ENCODE measurements at regions not wholly inside any gene's neighbourhood (a gene's known extent, or its start where the extent isn't known, plus 50 kb on each side); places are given as distances from the start of the nearest gene placed in this dataset.

GRCh38 chr7:36016648-36017047 is 136.4 kb upstream of the EEPD1 start:
- H3K27ac ChIP-seq = no peak overlapping the region
- H3K36me3 ChIP-seq = no peaks in the 10 kb centered on the region
- H3K9me3 ChIP-seq = no peaks in the 10 kb centered on the region
- intact Hi-C loops (cut with DNase I; ENCODE audit: low total_unique reads) = no loop called here
- TF ChIP-seq POLR2AphosphoS5 (IDR thresholded peaks at IDR 0.05) = no peak
- TF ChIP-seq POLR2A (IDR thresholded peaks at IDR 0.05) = no peak
- no peak for TF ChIP-seq CTCF (IDR thresholded peaks at IDR 0.05 in 8 of 11, conservative IDR thresholded peaks at IDR 0.05 in 3 of 11)
- WGBS, 5 donors = 86 to 96% (median 93%) methylated on average over 4 of the region's 4 CpGs
- no peak overlapping the region for H3K4me3 ChIP-seq
- H3K4me1 ChIP-seq = peaks cover 0 to 11% (median 1%) of the 10 kb centered on the region in 6 donors
- no peak for DNase-seq
- no peaks in the 10 kb centered on the region for H3K27me3 ChIP-seq (replicated peaks in 1 of 7)

GRCh38 chr7:36017111-36017510 is 135.9 kb upstream of the EEPD1 start:
- Histone ChIP-seq H3K27ac (no peak overlapping the region), H3K4me1 (peaks cover 0 to 15% (median 5%) of the 10 kb centered on the region in 6 donors), H3K36me3 (no peaks in the 10 kb centered on the region), H3K9me3 (no peaks in the 10 kb centered on the region), H3K27me3 (replicated peaks in 1 of 7) (no peaks in the 10 kb centered on the region), H3K4me3 (no peak overlapping the region)
- intact Hi-C loops (cut with DNase I; ENCODE audit: low total_unique reads) = no loop called here
- 89 to 96% (median 92%) methylated on average over 7 of the region's 7 CpGs for WGBS, 5 donors
- TF ChIP-seq POLR2AphosphoS5 (IDR thresholded peaks at IDR 0.05) (no peak), CTCF (IDR thresholded peaks at IDR 0.05 in 8 of 11, conservative IDR thresholded peaks at IDR 0.05 in 3 of 11) (no peak), POLR2A (IDR thresholded peaks at IDR 0.05) (no peak)
- DNase-seq = no peak

- no peaks in the 10 kb centered on the region for H3K36me3 ChIP-seq
- H3K27ac ChIP-seq = no peak overlapping the region
- no peaks in the 10 kb centered on the region for H3K9me3 ChIP-seq
- peaks cover 0 to 29% (median 9%) of the 10 kb centered on the region in 6 donors for H3K4me1 ChIP-seq
- no peak overlapping the region for H3K4me3 ChIP-seq
- no peaks in the 10 kb centered on the region for H3K27me3 ChIP-seq (replicated peaks in 1 of 7)
- DNase-seq = no peak
- intact Hi-C loops (cut with DNase I; ENCODE audit: low total_unique reads) = no loop called here
- 85 to 93% (median 91%) methylated on average over 6 to 7 of the region's 7 CpGs for WGBS, 5 donors
- TF ChIP-seq CTCF (IDR thresholded peaks at IDR 0.05 in 8 of 11, conservative IDR thresholded peaks at IDR 0.05 in 3 of 11) (no peak), POLR2A (IDR thresholded peaks at IDR 0.05) (no peak), POLR2AphosphoS5 (IDR thresholded peaks at IDR 0.05) (no peak)
Observed at GRCh38 chr7:36018816-36019484, 134.1 kb upstream of the EEPD1 start.

GRCh38 chr7:36019538-36019937 is 133.5 kb upstream of the EEPD1 start:
- WGBS, 5 donors = 91 to 99% (median 94%) methylated on average over 4 of the region's 4 CpGs
- no peaks in the 10 kb centered on the region for H3K36me3 ChIP-seq
- DNase-seq = no peak
- no peak overlapping the region for H3K27ac ChIP-seq
- intact Hi-C loops (cut with DNase I; ENCODE audit: low total_unique reads) = no loop called here
- H3K9me3 ChIP-seq = no peaks in the 10 kb centered on the region
- no peaks in the 10 kb centered on the region for H3K27me3 ChIP-seq (replicated peaks in 1 of 7)
- peaks cover 0 to 29% (median 9%) of the 10 kb centered on the region in 6 donors for H3K4me1 ChIP-seq
- H3K4me3 ChIP-seq = no peak overlapping the region
- TF ChIP-seq POLR2AphosphoS5 (IDR thresholded peaks at IDR 0.05) (no peak), CTCF (IDR thresholded peaks at IDR 0.05 in 8 of 11, conservative IDR thresholded peaks at IDR 0.05 in 3 of 11) (no peak), POLR2A (IDR thresholded peaks at IDR 0.05) (no peak)

All from spleen (tissue), 11 donors.